ENCODE measurements at regions not wholly inside any gene's neighbourhood (a gene's known extent, or its start where the extent isn't known, plus 50 kb on each side); places are given as distances from the start of the nearest gene placed in this dataset.

DNA sequence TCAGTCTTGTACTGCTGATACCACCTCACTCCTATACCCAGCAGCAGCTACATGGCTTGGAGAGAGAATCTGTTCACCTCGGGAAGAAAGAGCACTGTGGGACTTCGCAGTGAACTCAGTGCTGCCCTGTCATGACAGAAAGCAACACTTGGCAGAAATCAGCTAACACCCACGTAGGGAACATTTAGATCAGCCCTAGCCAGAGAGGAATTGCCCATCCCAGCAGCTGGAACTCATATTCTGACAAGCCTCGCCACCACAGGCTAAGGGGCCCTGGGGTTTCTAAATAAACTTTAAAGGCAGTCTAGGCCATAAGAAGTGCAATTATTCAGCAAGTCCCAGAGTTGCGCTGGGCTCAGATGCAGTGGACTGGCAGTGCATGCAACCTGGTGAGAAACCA lies 1266.8 kb downstream of the GRIK2 start:
- TF ChIP-seq, protein P1, sequence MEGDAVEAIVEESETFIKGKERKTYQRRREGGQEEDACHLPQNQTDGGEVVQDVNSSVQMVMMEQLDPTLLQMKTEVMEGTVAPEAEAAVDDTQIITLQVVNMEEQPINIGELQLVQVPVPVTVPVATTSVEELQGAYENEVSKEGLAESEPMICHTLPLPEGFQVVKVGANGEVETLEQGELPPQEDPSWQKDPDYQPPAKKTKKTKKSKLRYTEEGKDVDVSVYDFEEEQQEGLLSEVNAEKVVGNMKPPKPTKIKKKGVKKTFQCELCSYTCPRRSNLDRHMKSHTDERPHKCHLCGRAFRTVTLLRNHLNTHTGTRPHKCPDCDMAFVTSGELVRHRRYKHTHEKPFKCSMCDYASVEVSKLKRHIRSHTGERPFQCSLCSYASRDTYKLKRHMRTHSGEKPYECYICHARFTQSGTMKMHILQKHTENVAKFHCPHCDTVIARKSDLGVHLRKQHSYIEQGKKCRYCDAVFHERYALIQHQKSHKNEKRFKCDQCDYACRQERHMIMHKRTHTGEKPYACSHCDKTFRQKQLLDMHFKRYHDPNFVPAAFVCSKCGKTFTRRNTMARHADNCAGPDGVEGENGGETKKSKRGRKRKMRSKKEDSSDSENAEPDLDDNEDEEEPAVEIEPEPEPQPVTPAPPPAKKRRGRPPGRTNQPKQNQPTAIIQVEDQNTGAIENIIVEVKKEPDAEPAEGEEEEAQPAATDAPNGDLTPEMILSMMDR (IDR thresholded peaks at IDR 0.05; ENCODE audit: poor library complexity, severe bottlenecking), result no peak
- TF ChIP-seq, protein P2, sequence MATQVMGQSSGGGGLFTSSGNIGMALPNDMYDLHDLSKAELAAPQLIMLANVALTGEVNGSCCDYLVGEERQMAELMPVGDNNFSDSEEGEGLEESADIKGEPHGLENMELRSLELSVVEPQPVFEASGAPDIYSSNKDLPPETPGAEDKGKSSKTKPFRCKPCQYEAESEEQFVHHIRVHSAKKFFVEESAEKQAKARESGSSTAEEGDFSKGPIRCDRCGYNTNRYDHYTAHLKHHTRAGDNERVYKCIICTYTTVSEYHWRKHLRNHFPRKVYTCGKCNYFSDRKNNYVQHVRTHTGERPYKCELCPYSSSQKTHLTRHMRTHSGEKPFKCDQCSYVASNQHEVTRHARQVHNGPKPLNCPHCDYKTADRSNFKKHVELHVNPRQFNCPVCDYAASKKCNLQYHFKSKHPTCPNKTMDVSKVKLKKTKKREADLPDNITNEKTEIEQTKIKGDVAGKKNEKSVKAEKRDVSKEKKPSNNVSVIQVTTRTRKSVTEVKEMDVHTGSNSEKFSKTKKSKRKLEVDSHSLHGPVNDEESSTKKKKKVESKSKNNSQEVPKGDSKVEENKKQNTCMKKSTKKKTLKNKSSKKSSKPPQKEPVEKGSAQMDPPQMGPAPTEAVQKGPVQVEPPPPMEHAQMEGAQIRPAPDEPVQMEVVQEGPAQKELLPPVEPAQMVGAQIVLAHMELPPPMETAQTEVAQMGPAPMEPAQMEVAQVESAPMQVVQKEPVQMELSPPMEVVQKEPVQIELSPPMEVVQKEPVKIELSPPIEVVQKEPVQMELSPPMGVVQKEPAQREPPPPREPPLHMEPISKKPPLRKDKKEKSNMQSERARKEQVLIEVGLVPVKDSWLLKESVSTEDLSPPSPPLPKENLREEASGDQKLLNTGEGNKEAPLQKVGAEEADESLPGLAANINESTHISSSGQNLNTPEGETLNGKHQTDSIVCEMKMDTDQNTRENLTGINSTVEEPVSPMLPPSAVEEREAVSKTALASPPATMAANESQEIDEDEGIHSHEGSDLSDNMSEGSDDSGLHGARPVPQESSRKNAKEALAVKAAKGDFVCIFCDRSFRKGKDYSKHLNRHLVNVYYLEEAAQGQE (IDR thresholded peaks at IDR 0.05; ENCODE audit: borderline replicate concordance), result no peak
- no peak for TF ChIP-seq TAF1 (IDR thresholded peaks at IDR 0.05; ENCODE audit: low read depth)
- TF ChIP-seq POLR2AphosphoS5 (IDR thresholded peaks at IDR 0.05), result no peak
- TF ChIP-seq RAD21 (conservative IDR thresholded peaks at IDR 0.05), result no peak
- no peak for TF ChIP-seq EZH2 (IDR thresholded peaks at IDR 0.05; ENCODE audit: borderline replicate concordance, insufficient read depth, low read length, poor library complexity, severe bottlenecking)
- TF ChIP-seq EP300 (conservative IDR thresholded peaks at IDR 0.05; ENCODE audit: poor library complexity, severe bottlenecking), result no peak
- TF ChIP-seq SMC3 (conservative IDR thresholded peaks at IDR 0.05; ENCODE audit: poor library complexity), result no peak
- TF ChIP-seq MXI1 (conservative IDR thresholded peaks at IDR 0.05; ENCODE audit: poor library complexity, severe bottlenecking), result no peak
